ENCODE measurements at regions not wholly inside any gene's neighbourhood (a gene's known extent, or its start where the extent isn't known, plus 50 kb on each side); places are given as distances from the start of the nearest gene placed in this dataset.

- Histone ChIP-seq H3K27me3 (replicated peaks; ENCODE audit: control insufficient read depth, insufficient read depth, low read length) (no peaks in the 10 kb centered on the region), H3K36me3 (ENCODE audit: control insufficient read depth, insufficient read depth, low read length) (no peaks in the 10 kb centered on the region), H3K4me3 (replicated peaks; ENCODE audit: low read depth, low read length) (no peak overlapping the region)
- no peak for TF ChIP-seq CTCF (IDR thresholded peaks at IDR 0.05; ENCODE audit: insufficient read depth, low read length, poor library complexity, severe bottlenecking)
- no peak for DNase-seq (ENCODE audit: extremely low read depth, insufficient read length)
Observed at GRCh38 chr7:68537774-68538071, 1060.6 kb upstream of the AUTS2 start.

GRCh38 chr7:68542831-68543230, 1055.4 kb upstream of the AUTS2 start:
- H3K27me3 ChIP-seq (replicated peaks; ENCODE audit: control insufficient read depth, insufficient read depth, low read length) = no peaks in the 10 kb centered on the region
- no peak overlapping the region for H3K4me3 ChIP-seq (replicated peaks; ENCODE audit: low read depth, low read length)
- TF ChIP-seq CTCF (IDR thresholded peaks at IDR 0.05; ENCODE audit: insufficient read depth, low read length, poor library complexity, severe bottlenecking) = no peak
- DNase-seq (ENCODE audit: extremely low read depth, insufficient read length) = no peak
- no peaks in the 10 kb centered on the region for H3K36me3 ChIP-seq (ENCODE audit: control insufficient read depth, insufficient read depth, low read length)

GRCh38 chr7:68544851-68545250, 1053.4 kb upstream of the AUTS2 start:
- Histone ChIP-seq H3K36me3 (ENCODE audit: control insufficient read depth, insufficient read depth, low read length) (no peaks in the 10 kb centered on the region), H3K4me3 (replicated peaks; ENCODE audit: low read depth, low read length) (no peak overlapping the region), H3K27me3 (replicated peaks; ENCODE audit: control insufficient read depth, insufficient read depth, low read length) (no peaks in the 10 kb centered on the region)
- DNase-seq (ENCODE audit: extremely low read depth, insufficient read length) = no peak
- no peak for TF ChIP-seq CTCF (IDR thresholded peaks at IDR 0.05; ENCODE audit: insufficient read depth, low read length, poor library complexity, severe bottlenecking)

GRCh38 chr7:68547181-68547580, 1051.1 kb upstream of the AUTS2 start:
- no peak for TF ChIP-seq CTCF (IDR thresholded peaks at IDR 0.05; ENCODE audit: insufficient read depth, low read length, poor library complexity, severe bottlenecking)
- H3K4me3 ChIP-seq (replicated peaks; ENCODE audit: low read depth, low read length) = no peak overlapping the region
- H3K27me3 ChIP-seq (replicated peaks; ENCODE audit: control insufficient read depth, insufficient read depth, low read length) = no peaks in the 10 kb centered on the region
- H3K36me3 ChIP-seq (ENCODE audit: control insufficient read depth, insufficient read depth, low read length) = no peaks in the 10 kb centered on the region
- DNase-seq (ENCODE audit: extremely low read depth, insufficient read length) = no peak

- H3K36me3 ChIP-seq (ENCODE audit: control insufficient read depth, insufficient read depth, low read length) = no peaks in the 10 kb centered on the region
- no peak overlapping the region for H3K4me3 ChIP-seq (replicated peaks; ENCODE audit: low read depth, low read length)
- no peak for TF ChIP-seq CTCF (IDR thresholded peaks at IDR 0.05; ENCODE audit: insufficient read depth, low read length, poor library complexity, severe bottlenecking)
- H3K27me3 ChIP-seq (replicated peaks; ENCODE audit: control insufficient read depth, insufficient read depth, low read length) = no peaks in the 10 kb centered on the region
- no peak for DNase-seq (ENCODE audit: extremely low read depth, insufficient read length)
Observed at GRCh38 chr7:68547799-68548198, 1050.5 kb upstream of the AUTS2 start.

GRCh38 chr7:68550027-68550426, 1048.2 kb upstream of the AUTS2 start:
- no peak for TF ChIP-seq CTCF (IDR thresholded peaks at IDR 0.05; ENCODE audit: insufficient read depth, low read length, poor library complexity, severe bottlenecking)
- no peaks in the 10 kb centered on the region for H3K27me3 ChIP-seq (replicated peaks; ENCODE audit: control insufficient read depth, insufficient read depth, low read length)
- no peak for DNase-seq (ENCODE audit: extremely low read depth, insufficient read length)
- no peak overlapping the region for H3K4me3 ChIP-seq (replicated peaks; ENCODE audit: low read depth, low read length)
- no peaks in the 10 kb centered on the region for H3K36me3 ChIP-seq (ENCODE audit: control insufficient read depth, insufficient read depth, low read length)

All from GM06990 (cell line).